ENCODE measurements at regions not wholly inside any gene's neighbourhood (a gene's known extent, or its start where the extent isn't known, plus 50 kb on each side); places are given as distances from the start of the nearest gene placed in this dataset.

GRCh38 chr3:117285737-117286136, 576.2 kb downstream of the TUSC7 start:
- no peak for TF ChIP-seq CTCF (IDR thresholded peaks at IDR 0.05; ENCODE audit: low read depth, low read length)

GRCh38 chr3:117286488-117286887, 576.9 kb downstream of the TUSC7 start:
- no peak overlapping the region for H3K4me3 ChIP-seq (ENCODE audit: low read depth, low read length)
- no peak for DNase-seq (ENCODE audit: low read depth, low spot score)
- ChIA-PET POLR2A (no interaction called here), CTCF (no interaction called here)
- H3K9me3 ChIP-seq (ENCODE audit: control insufficient read depth, insufficient read depth, low read length): no peaks in the 10 kb centered on the region
- no peaks in the 10 kb centered on the region for H3K27me3 ChIP-seq (ENCODE audit: control insufficient read depth, insufficient read depth, low read length)
- no peak overlapping the region for H3K27ac ChIP-seq (ENCODE audit: low read depth, low read length)
- TF ChIP-seq CTCF (IDR thresholded peaks at IDR 0.05; ENCODE audit: low read depth, low read length): no peak

More at GRCh38 chr3:117285737-117286136, 576.2 kb downstream of the TUSC7 start:
- POLR2A ChIA-PET: no interaction called here
- Histone ChIP-seq H3K4me3 (ENCODE audit: low read depth, low read length) (no peak overlapping the region), H3K27me3 (ENCODE audit: control insufficient read depth, insufficient read depth, low read length) (no peaks in the 10 kb centered on the region), H3K9me3 (ENCODE audit: control insufficient read depth, insufficient read depth, low read length) (no peaks in the 10 kb centered on the region), H3K27ac (ENCODE audit: low read depth, low read length) (no peak overlapping the region)
- no peak for DNase-seq (ENCODE audit: low read depth, low spot score)
- CTCF ChIA-PET: no interaction called here

- Histone ChIP-seq H3K4me3 (ENCODE audit: low read depth, low read length) (no peak overlapping the region), H3K27me3 (ENCODE audit: control insufficient read depth, insufficient read depth, low read length) (no peaks in the 10 kb centered on the region), H3K27ac (ENCODE audit: low read depth, low read length) (no peak overlapping the region), H3K9me3 (ENCODE audit: control insufficient read depth, insufficient read depth, low read length) (no peaks in the 10 kb centered on the region)
- ChIA-PET POLR2A (no interaction called here), CTCF (no interaction called here)
- TF ChIP-seq CTCF (IDR thresholded peaks at IDR 0.05; ENCODE audit: low read depth, low read length): no peak
- DNase-seq (ENCODE audit: low read depth, low spot score): no peak
These were observed 578.0 kb downstream of the TUSC7 start for GRCh38 chr3:117287602-117288001.

- no peaks in the 10 kb centered on the region for H3K9me3 ChIP-seq (ENCODE audit: control insufficient read depth, insufficient read depth, low read length)
- no peak overlapping the region for H3K4me3 ChIP-seq (ENCODE audit: low read depth, low read length)
- H3K27ac ChIP-seq (ENCODE audit: low read depth, low read length): no peak overlapping the region
- POLR2A ChIA-PET: no interaction called here
- H3K27me3 ChIP-seq (ENCODE audit: control insufficient read depth, insufficient read depth, low read length): no peaks in the 10 kb centered on the region
- DNase-seq (ENCODE audit: low read depth, low spot score): no peak
- CTCF ChIA-PET: no interaction called here
- TF ChIP-seq CTCF (IDR thresholded peaks at IDR 0.05; ENCODE audit: low read depth, low read length): no peak
These were observed 581.9 kb downstream of the TUSC7 start for GRCh38 chr3:117291476-117291875.

- CTCF ChIA-PET: interaction anchor here (0.8 kb wide), 1 partner anchor 189 kb away, joined by 3 read pairs; no protein-coding TSS in a partner anchor
- no peaks in the 10 kb centered on the region for H3K9me3 ChIP-seq (ENCODE audit: control insufficient read depth, insufficient read depth, low read length)
- POLR2A ChIA-PET: no interaction called here
- no peak for TF ChIP-seq CTCF (IDR thresholded peaks at IDR 0.05; ENCODE audit: low read depth, low read length)
- no peak for DNase-seq (ENCODE audit: low read depth, low spot score)
- H3K27me3 ChIP-seq (ENCODE audit: control insufficient read depth, insufficient read depth, low read length): no peaks in the 10 kb centered on the region
- H3K27ac ChIP-seq (ENCODE audit: low read depth, low read length): no peak overlapping the region
- H3K4me3 ChIP-seq (ENCODE audit: low read depth, low read length): no peak overlapping the region
These were observed 587.5 kb downstream of the TUSC7 start for GRCh38 chr3:117297065-117297464.
